ENCODE measurements at regions not wholly inside any gene's neighbourhood (a gene's known extent, or its start where the extent isn't known, plus 50 kb on each side); places are given as distances from the start of the nearest gene placed in this dataset.

DNA sequence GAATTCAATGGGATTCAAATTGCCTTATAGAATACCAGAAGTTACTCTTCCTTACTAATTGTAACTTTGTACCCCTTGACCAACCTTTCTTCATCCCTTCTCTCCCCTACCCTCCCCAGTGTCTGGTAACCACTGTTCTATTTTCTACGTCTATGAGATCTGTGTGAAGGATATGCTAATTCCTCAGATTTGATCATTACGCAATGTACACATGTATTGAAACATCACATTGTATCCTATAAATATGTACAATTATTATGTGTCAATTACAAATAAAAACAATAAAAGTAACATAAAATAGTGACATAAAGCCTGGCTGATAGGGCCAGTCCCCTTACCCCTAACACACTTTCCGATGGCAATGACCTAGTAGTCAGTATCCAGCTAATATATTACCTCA is 95.1 kb upstream of the GRIA3 start:
- TF ChIP-seq, protein P1, sequence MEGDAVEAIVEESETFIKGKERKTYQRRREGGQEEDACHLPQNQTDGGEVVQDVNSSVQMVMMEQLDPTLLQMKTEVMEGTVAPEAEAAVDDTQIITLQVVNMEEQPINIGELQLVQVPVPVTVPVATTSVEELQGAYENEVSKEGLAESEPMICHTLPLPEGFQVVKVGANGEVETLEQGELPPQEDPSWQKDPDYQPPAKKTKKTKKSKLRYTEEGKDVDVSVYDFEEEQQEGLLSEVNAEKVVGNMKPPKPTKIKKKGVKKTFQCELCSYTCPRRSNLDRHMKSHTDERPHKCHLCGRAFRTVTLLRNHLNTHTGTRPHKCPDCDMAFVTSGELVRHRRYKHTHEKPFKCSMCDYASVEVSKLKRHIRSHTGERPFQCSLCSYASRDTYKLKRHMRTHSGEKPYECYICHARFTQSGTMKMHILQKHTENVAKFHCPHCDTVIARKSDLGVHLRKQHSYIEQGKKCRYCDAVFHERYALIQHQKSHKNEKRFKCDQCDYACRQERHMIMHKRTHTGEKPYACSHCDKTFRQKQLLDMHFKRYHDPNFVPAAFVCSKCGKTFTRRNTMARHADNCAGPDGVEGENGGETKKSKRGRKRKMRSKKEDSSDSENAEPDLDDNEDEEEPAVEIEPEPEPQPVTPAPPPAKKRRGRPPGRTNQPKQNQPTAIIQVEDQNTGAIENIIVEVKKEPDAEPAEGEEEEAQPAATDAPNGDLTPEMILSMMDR (IDR thresholded peaks at IDR 0.05; ENCODE audit: low read depth, low read length, missing input control), result no peak
- TF ChIP-seq GABPA (IDR thresholded peaks at IDR 0.05 in 1 of 2, conservative IDR thresholded peaks at IDR 0.05 in 1 of 2) (no peak), RAD21 (IDR thresholded peaks at IDR 0.05) (no peak), JUND (IDR thresholded peaks at IDR 0.05) (no peak), FOXA1 (IDR thresholded peaks at IDR 0.05) (no peak), EGR1 (IDR thresholded peaks at IDR 0.05; ENCODE audit: low read depth in 2 of 2) (no peak), HNF4A (conservative IDR thresholded peaks at IDR 0.05) (no peak)
- TF ChIP-seq, protein P2, sequence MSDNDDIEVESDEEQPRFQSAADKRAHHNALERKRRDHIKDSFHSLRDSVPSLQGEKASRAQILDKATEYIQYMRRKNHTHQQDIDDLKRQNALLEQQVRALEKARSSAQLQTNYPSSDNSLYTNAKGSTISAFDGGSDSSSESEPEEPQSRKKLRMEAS (IDR thresholded peaks at IDR 0.05), result no peak
- TF ChIP-seq, protein P3, sequence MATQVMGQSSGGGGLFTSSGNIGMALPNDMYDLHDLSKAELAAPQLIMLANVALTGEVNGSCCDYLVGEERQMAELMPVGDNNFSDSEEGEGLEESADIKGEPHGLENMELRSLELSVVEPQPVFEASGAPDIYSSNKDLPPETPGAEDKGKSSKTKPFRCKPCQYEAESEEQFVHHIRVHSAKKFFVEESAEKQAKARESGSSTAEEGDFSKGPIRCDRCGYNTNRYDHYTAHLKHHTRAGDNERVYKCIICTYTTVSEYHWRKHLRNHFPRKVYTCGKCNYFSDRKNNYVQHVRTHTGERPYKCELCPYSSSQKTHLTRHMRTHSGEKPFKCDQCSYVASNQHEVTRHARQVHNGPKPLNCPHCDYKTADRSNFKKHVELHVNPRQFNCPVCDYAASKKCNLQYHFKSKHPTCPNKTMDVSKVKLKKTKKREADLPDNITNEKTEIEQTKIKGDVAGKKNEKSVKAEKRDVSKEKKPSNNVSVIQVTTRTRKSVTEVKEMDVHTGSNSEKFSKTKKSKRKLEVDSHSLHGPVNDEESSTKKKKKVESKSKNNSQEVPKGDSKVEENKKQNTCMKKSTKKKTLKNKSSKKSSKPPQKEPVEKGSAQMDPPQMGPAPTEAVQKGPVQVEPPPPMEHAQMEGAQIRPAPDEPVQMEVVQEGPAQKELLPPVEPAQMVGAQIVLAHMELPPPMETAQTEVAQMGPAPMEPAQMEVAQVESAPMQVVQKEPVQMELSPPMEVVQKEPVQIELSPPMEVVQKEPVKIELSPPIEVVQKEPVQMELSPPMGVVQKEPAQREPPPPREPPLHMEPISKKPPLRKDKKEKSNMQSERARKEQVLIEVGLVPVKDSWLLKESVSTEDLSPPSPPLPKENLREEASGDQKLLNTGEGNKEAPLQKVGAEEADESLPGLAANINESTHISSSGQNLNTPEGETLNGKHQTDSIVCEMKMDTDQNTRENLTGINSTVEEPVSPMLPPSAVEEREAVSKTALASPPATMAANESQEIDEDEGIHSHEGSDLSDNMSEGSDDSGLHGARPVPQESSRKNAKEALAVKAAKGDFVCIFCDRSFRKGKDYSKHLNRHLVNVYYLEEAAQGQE (IDR thresholded peaks at IDR 0.05), result no peak
- TF ChIP-seq, protein P4, sequence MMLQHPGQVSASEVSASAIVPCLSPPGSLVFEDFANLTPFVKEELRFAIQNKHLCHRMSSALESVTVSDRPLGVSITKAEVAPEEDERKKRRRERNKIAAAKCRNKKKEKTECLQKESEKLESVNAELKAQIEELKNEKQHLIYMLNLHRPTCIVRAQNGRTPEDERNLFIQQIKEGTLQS (IDR thresholded peaks at IDR 0.05), result no peak
